C4-2B (cell line): ENCODE measurements at regions not wholly inside any gene's neighbourhood (a gene's known extent, or its start where the extent isn't known, plus 50 kb on each side); places are given as distances from the start of the nearest gene placed in this dataset.

Experiments
- ZFX ChIP-seq: fragments of 450-650 bp; IDR thresholded peaks from 2 replicates; pipeline ENCODE4 v1.6.1; 2017
- TF ChIP-seq, protein P1 (sequence below): fragments of 450-650 bp; conservative IDR thresholded peaks from 2 replicates; pipeline ENCODE4 v1.5.1; 2017; ENCODE audit warnings: mild to moderate bottlenecking

DNA sequence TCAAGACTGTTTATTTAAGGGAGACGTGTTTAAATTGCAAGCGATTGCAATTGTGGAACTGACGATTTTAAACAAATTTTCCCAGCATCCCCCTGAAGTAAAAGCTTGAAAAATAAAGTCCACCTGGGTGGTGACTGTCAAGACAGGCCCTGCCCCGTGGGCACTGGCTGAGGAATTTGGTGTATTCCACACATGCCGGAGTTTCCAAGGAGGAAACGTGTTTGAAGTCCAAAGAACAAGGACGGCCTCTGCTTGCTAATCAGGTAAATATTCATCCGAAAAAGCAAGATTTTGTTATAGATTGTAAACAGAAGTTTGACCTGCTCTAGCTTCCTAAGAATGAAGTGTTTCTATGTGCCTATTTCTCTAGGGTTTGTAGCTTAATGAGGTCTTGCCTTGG, 505.1 kb downstream of the QKI start:
- TF ChIP-seq, protein P1, sequence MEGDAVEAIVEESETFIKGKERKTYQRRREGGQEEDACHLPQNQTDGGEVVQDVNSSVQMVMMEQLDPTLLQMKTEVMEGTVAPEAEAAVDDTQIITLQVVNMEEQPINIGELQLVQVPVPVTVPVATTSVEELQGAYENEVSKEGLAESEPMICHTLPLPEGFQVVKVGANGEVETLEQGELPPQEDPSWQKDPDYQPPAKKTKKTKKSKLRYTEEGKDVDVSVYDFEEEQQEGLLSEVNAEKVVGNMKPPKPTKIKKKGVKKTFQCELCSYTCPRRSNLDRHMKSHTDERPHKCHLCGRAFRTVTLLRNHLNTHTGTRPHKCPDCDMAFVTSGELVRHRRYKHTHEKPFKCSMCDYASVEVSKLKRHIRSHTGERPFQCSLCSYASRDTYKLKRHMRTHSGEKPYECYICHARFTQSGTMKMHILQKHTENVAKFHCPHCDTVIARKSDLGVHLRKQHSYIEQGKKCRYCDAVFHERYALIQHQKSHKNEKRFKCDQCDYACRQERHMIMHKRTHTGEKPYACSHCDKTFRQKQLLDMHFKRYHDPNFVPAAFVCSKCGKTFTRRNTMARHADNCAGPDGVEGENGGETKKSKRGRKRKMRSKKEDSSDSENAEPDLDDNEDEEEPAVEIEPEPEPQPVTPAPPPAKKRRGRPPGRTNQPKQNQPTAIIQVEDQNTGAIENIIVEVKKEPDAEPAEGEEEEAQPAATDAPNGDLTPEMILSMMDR, result no peak
- no peak for TF ChIP-seq ZFX
